Thymus (tissue), 11 donors: ENCODE measurements at regions not wholly inside any gene's neighbourhood (a gene's known extent, or its start where the extent isn't known, plus 50 kb on each side); places are given as distances from the start of the nearest gene placed in this dataset.

Experiments used
- DNase-seq, 9 donors: peaks; one replicate each; pipeline ENCODE4 v3.0.0-alpha.2; 2013; ENCODE audit warnings: low spot score in 9 of 9, low read depth in 6 of 9, missing footprints in 1 of 9
- H3K27ac ChIP-seq, 2 donors: one replicate each; pipeline ENCODE4 v1.5.1; 2013; ENCODE audit warnings: control low read depth in 1 of 2, low read depth in 1 of 2, low read length in 1 of 2, mild to moderate bottlenecking in 1 of 2, moderate library complexity in 1 of 2
- H3K27me3 ChIP-seq, 2 donors: one replicate each; pipeline ENCODE4 v1.5.1; 2013; ENCODE audit warnings: low read length in 1 of 2; ENCODE audit not compliant: control insufficient read depth in 2 of 2, insufficient read depth in 1 of 2
- H3K36me3 ChIP-seq, 2 donors: one replicate each; pipeline ENCODE4 v1.5.1; 2013; ENCODE audit warnings: low read length in 1 of 2, mild to moderate bottlenecking in 1 of 2, moderate library complexity in 1 of 2; ENCODE audit not compliant: control insufficient read depth in 2 of 2, insufficient read depth in 2 of 2
- H3K4me1 ChIP-seq, 2 donors: one replicate each; pipeline ENCODE4 v1.5.1; 2013; ENCODE audit warnings: low read length in 2 of 2; ENCODE audit not compliant: control insufficient read depth in 2 of 2, insufficient read depth in 2 of 2
- H3K4me3 ChIP-seq, 2 donors: one replicate each; pipeline ENCODE4 v1.5.1; 2013; ENCODE audit warnings: low read length in 2 of 2, control low read depth in 1 of 2, mild to moderate bottlenecking in 1 of 2
- H3K9me3 ChIP-seq, 2 donors: one replicate each; pipeline ENCODE4 v1.5.1; 2013; ENCODE audit warnings: low read length in 1 of 2, mild to moderate bottlenecking in 1 of 2; ENCODE audit not compliant: control insufficient read depth in 2 of 2, insufficient read depth in 1 of 2
- WGBS: extraction: QIAGEN DNeasy Blood & Tissue Kit; methylation state at CpG from one replicate; pipeline ENCODE4 v1.1.7; 2013; 5-methylcytosine and 5-hydroxymethylcytosine counted together
- donor health status: healthy.

- Histone ChIP-seq H3K36me3 (no peaks in the 10 kb centered on the region), H3K9me3 (no peaks in the 10 kb centered on the region), H3K4me3 (no peak overlapping the region), H3K27ac (no peak overlapping the region), H3K27me3 (no peaks in the 10 kb centered on the region), H3K4me1 (no peaks in the 10 kb centered on the region)
- 88% methylated on average over 5 of the region's 5 CpGs for WGBS
- no peak for DNase-seq
Observed at GRCh38 chr3:153760948-153761347, 360.2 kb upstream of the ARHGEF26 start.

GRCh38 chr3:153762411-153763235 lies 358.6 kb upstream of the ARHGEF26 start:
- Histone ChIP-seq H3K27ac (no peak overlapping the region), H3K4me3 (no peak overlapping the region), H3K27me3 (no peaks in the 10 kb centered on the region), H3K36me3 (no peaks in the 10 kb centered on the region), H3K4me1 (no peaks in the 10 kb centered on the region), H3K9me3 (no peaks in the 10 kb centered on the region)
- 93% methylated on average over 6 of the region's 6 CpGs for WGBS
- DNase-seq, result no peak

- Histone ChIP-seq H3K36me3 (no peaks in the 10 kb centered on the region), H3K4me1 (no peaks in the 10 kb centered on the region), H3K9me3 (peaks cover 0 to 4% of the 10 kb centered on the region in 2 donors), H3K4me3 (no peak overlapping the region), H3K27me3 (no peaks in the 10 kb centered on the region), H3K27ac (no peak overlapping the region)
- 93% methylated on average over 9 of the region's 9 CpGs for WGBS
- no peak for DNase-seq
Observed at GRCh38 chr3:153767601-153768560, 353.3 kb upstream of the ARHGEF26 start.

GRCh38 chr3:153768561-153769469 lies 352.4 kb upstream of the ARHGEF26 start:
- no peak overlapping the region for H3K4me3 ChIP-seq
- no peaks in the 10 kb centered on the region for H3K27me3 ChIP-seq
- no peaks in the 10 kb centered on the region for H3K36me3 ChIP-seq
- WGBS, result 61% methylated on average over 5 of the region's 5 CpGs
- peak; percentile 10 to 61 (median 32) for DNase-seq
- no peak overlapping the region for H3K27ac ChIP-seq
- H3K4me1 ChIP-seq, result no peaks in the 10 kb centered on the region
- H3K9me3 ChIP-seq, result peaks cover 0 to 4% of the 10 kb centered on the region in 2 donors

GRCh38 chr3:153783106-153783505 lies 338.1 kb upstream of the ARHGEF26 start:
- Histone ChIP-seq H3K36me3 (no peaks in the 10 kb centered on the region), H3K4me1 (no peaks in the 10 kb centered on the region), H3K27me3 (no peaks in the 10 kb centered on the region), H3K4me3 (no peak overlapping the region), H3K9me3 (no peaks in the 10 kb centered on the region), H3K27ac (no peak overlapping the region)
- 89% methylated on average over 2 of the region's 2 CpGs for WGBS
- no peak for DNase-seq

GRCh38 chr3:153783741-153784480 lies 337.3 kb upstream of the ARHGEF26 start:
- Histone ChIP-seq H3K9me3 (no peaks in the 10 kb centered on the region), H3K27me3 (no peaks in the 10 kb centered on the region), H3K4me3 (no peak overlapping the region), H3K4me1 (no peaks in the 10 kb centered on the region), H3K27ac (no peak overlapping the region), H3K36me3 (no peaks in the 10 kb centered on the region)
- 72% methylated on average over 3 of the region's 3 CpGs for WGBS
- DNase-seq, result no peak

GRCh38 chr3:153785901-153786300 lies 335.3 kb upstream of the ARHGEF26 start:
- WGBS, result 94% methylated on average over 3 of the region's 3 CpGs
- H3K27ac ChIP-seq, result no peak overlapping the region
- H3K4me3 ChIP-seq, result no peak overlapping the region
- DNase-seq, result no peak
- H3K36me3 ChIP-seq, result no peaks in the 10 kb centered on the region
- H3K27me3 ChIP-seq, result no peaks in the 10 kb centered on the region
- H3K9me3 ChIP-seq, result no peaks in the 10 kb centered on the region
- H3K4me1 ChIP-seq, result no peaks in the 10 kb centered on the region

- H3K27me3 ChIP-seq, result no peaks in the 10 kb centered on the region
- no peaks in the 10 kb centered on the region for H3K9me3 ChIP-seq
- no peaks in the 10 kb centered on the region for H3K4me1 ChIP-seq
- DNase-seq, result no peak
- 90% methylated on average over 3 of the region's 3 CpGs for WGBS
- no peaks in the 10 kb centered on the region for H3K36me3 ChIP-seq
- H3K4me3 ChIP-seq, result no peak overlapping the region
- no peak overlapping the region for H3K27ac ChIP-seq
Observed at GRCh38 chr3:153789380-153789779, 331.8 kb upstream of the ARHGEF26 start.
